K562 (cell line): ENCODE measurements at regions not wholly inside any gene's neighbourhood (a gene's known extent, or its start where the extent isn't known, plus 50 kb on each side); places are given as distances from the start of the nearest gene placed in this dataset.

Source experiments
- BHLHE40 ChIP-seq: IDR thresholded peaks from 2 replicates; pipeline ENCODE4 v1.6.1; 2011; ENCODE audit warnings: low read length, improper control_type of control experiment
- GABPA ChIP-seq: fragments of 200-800 bp; sonication (Bioruptor generic); conservative IDR thresholded peaks from 2 replicates; pipeline ENCODE4 v1.6.1; 2016; ENCODE audit warnings: low read depth, missing genetic modification characterization, missing compliant biosample characterization
- JUND ChIP-seq, 2 experiments: IDR thresholded peaks; 2 replicates in 1 of 2; 3 replicates in 1 of 2; pipeline ENCODE4 v1.6.1; 2011; ENCODE audit warnings: borderline replicate concordance in 2 of 2, low read depth in 2 of 2, low read length in 2 of 2, improper control_type of control experiment in 1 of 2, missing biosample characterization in 1 of 2, missing genetic modification characterization in 1 of 2, missing genetic modification reagents in 1 of 2
- MXI1 ChIP-seq: IDR thresholded peaks from 2 replicates; pipeline ENCODE4 v1.6.1; 2011; ENCODE audit warnings: low read depth, mild to moderate bottlenecking, improper control_type of control experiment, low read length
- NR2C2 ChIP-seq, 2 experiments: fragments of 200-800 bp in 1 of 2; sonication (Bioruptor generic) in 1 of 2; sonication (generic) in 1 of 2; formaldehyde crosslinking in 1 of 2; IDR thresholded peaks; 2 replicates each; pipeline versions ENCODE4 v1.6.1 to v1.8.0; 2016 to 2022; ENCODE audit warnings: mild to moderate bottlenecking in 1 of 2, missing compliant biosample characterization in 1 of 2, missing genetic modification characterization in 1 of 2, missing genetic modification reagents in 1 of 2
- POLR2A ChIP-seq: fragments of 450-650 bp; conservative IDR thresholded peaks from 2 replicates; pipeline ENCODE4 v1.6.1; 2016
- RBBP5 ChIP-seq: fragments of 200-600 bp; sonication (generic); IDR thresholded peaks from 2 replicates; pipeline ENCODE4 v1.6.1; 2012; ENCODE audit warnings: borderline replicate concordance, mild to moderate bottlenecking, low read length, control low read depth, inconsistent platforms; ENCODE audit not compliant: insufficient read depth, poor library complexity, severe bottlenecking
- SIN3A ChIP-seq, 2 experiments: fragments of 150-350 bp in 1 of 2; IDR thresholded peaks; 2 replicates each; pipeline ENCODE4 v1.6.1; 2011 to 2016; ENCODE audit warnings: borderline replicate concordance in 2 of 2, low read depth in 2 of 2, low read length in 2 of 2, mild to moderate bottlenecking in 2 of 2, moderate library complexity in 2 of 2; ENCODE audit not compliant: control insufficient read depth in 1 of 2
- TAF1 ChIP-seq: IDR thresholded peaks from 2 replicates; pipeline ENCODE4 v1.6.1; 2011; ENCODE audit warnings: mild to moderate bottlenecking, low read length, moderate library complexity; ENCODE audit not compliant: insufficient read depth, control insufficient read depth, severe bottlenecking; ENCODE audit errors: extremely low read depth
- TCF7L2 ChIP-seq: fragments of 150-350 bp; IDR thresholded peaks from 2 replicates; pipeline ENCODE4 v1.6.1; 2016; ENCODE audit warnings: low read depth, mild to moderate bottlenecking, low read length, moderate library complexity
- ZNF766 ChIP-seq: fragments of 200-800 bp; sonication (Bioruptor generic); conservative IDR thresholded peaks from 2 replicates; pipeline ENCODE4 v1.6.1; 2016; ENCODE audit warnings: missing genetic modification characterization, missing compliant biosample characterization
- TF ChIP-seq, protein P1 (sequence below), 3 experiments: IDR thresholded peaks in 2 of 3; conservative IDR thresholded peaks in 1 of 3; 2 replicates each; pipeline ENCODE4 v1.5.1; 2011 to 2012; ENCODE audit warnings: low read length in 3 of 3, mild to moderate bottlenecking in 3 of 3, control low read depth in 2 of 3, improper control_type of control experiment in 1 of 3, inconsistent platforms in 1 of 3, low read depth in 1 of 3, mixed read lengths in 1 of 3, moderate library complexity in 1 of 3; ENCODE audit not compliant: insufficient read depth in 2 of 3
- TF ChIP-seq, protein P2 (sequence below): fragments of 250-450 bp; sonication (Bioruptor Pico); IDR thresholded peaks from 2 replicates; pipeline ENCODE4 v1.8.0; 2021; ENCODE audit warnings: moderate library complexity, mild to moderate bottlenecking, inconsistent platforms
- TF ChIP-seq, protein P3 (sequence below), 2 experiments: fragments of 450-650 bp in 1 of 2; sonication (generic) in 1 of 2; formaldehyde crosslinking in 1 of 2; IDR thresholded peaks in 1 of 2; conservative IDR thresholded peaks in 1 of 2; 2 replicates each; pipeline versions ENCODE4 v1.6.1 to v1.8.1; 2016 to 2023; ENCODE audit warnings: mild to moderate bottlenecking in 2 of 2, moderate library complexity in 2 of 2, inconsistent platforms in 1 of 2, missing genetic modification reagents in 1 of 2

DNA sequence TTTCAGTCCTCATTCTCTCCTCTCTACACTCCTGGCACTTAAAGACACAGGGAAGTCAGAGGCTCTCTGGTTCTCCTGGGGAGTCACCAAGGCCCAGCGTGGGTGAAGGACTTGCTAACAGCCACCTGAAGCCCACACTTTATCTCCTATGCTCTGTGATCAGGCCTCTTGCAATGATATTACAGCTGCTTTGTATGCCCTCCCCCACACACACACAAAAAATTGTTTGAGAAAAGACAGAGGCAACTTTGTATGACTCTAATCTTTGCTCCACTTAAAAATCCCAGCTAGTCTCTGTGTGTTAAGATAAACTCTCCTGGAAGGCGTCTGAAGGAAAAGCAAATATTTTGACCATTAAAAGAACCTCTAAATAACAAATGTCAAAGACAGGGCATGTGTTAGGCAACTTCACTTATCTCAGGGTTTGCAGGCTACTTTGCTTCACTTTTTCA lies 507.2 kb downstream of the TNS3 start:
- TF ChIP-seq ZNF766 (CRISPR knock-in tag) (no peak), NR2C2 (CRISPR knock-in tag; IDR thresholded peaks at IDR 0.05) (no peak), NR2C2 (tag; IDR thresholded peaks at IDR 0.05) (no peak), TAF1 (no peak), MXI1 (no peak), SIN3A (IDR thresholded peaks at IDR 0.05; ENCODE audit: borderline replicate concordance in 2 of 2, control insufficient read depth in 1 of 2, low read depth in 2 of 2, low read length in 2 of 2) (no peak), TCF7L2 (no peak), GABPA (no peak), RBBP5 (no peak), JUND (IDR thresholded peaks at IDR 0.05; ENCODE audit: borderline replicate concordance, low read depth, low read length) (no peak), JUND (tag; IDR thresholded peaks at IDR 0.05; ENCODE audit: borderline replicate concordance, low read depth, low read length) (no peak), BHLHE40 (no peak), POLR2A (no peak)
- TF ChIP-seq, protein P1, sequence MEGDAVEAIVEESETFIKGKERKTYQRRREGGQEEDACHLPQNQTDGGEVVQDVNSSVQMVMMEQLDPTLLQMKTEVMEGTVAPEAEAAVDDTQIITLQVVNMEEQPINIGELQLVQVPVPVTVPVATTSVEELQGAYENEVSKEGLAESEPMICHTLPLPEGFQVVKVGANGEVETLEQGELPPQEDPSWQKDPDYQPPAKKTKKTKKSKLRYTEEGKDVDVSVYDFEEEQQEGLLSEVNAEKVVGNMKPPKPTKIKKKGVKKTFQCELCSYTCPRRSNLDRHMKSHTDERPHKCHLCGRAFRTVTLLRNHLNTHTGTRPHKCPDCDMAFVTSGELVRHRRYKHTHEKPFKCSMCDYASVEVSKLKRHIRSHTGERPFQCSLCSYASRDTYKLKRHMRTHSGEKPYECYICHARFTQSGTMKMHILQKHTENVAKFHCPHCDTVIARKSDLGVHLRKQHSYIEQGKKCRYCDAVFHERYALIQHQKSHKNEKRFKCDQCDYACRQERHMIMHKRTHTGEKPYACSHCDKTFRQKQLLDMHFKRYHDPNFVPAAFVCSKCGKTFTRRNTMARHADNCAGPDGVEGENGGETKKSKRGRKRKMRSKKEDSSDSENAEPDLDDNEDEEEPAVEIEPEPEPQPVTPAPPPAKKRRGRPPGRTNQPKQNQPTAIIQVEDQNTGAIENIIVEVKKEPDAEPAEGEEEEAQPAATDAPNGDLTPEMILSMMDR (IDR thresholded peaks at IDR 0.05 in 2 of 3, conservative IDR thresholded peaks at IDR 0.05 in 1 of 3; ENCODE audit: insufficient read depth in 2 of 3, low read depth in 1 of 3, low read length in 3 of 3), result no peak
- TF ChIP-seq, protein P2, sequence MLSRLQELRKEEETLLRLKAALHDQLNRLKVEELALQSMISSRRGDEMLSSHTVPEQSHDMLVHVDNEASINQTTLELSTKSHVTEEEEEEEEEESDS (CRISPR knock-in tag), result no peak
- TF ChIP-seq, protein P3, sequence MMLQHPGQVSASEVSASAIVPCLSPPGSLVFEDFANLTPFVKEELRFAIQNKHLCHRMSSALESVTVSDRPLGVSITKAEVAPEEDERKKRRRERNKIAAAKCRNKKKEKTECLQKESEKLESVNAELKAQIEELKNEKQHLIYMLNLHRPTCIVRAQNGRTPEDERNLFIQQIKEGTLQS (IDR thresholded peaks at IDR 0.05), result no peak
- TF ChIP-seq, protein P3 (CRISPR knock-in tag; conservative IDR thresholded peaks at IDR 0.05), result no peak
